ENCODE measurements at regions not wholly inside any gene's neighbourhood (a gene's known extent, or its start where the extent isn't known, plus 50 kb on each side); places are given as distances from the start of the nearest gene placed in this dataset.

- H3K9me1 ChIP-seq (ENCODE audit: control insufficient read depth, extremely low read depth, insufficient read depth, low read length), result no peaks in the 10 kb centered on the region
- DNase-seq (ENCODE audit: low read depth, low spot score) (no peak), FAIRE-seq (peak; percentile 57)
- H4K20me1 ChIP-seq (ENCODE audit: control insufficient read depth, extremely low read depth, insufficient read depth, low read length), result no peaks in the 10 kb centered on the region
- no peak overlapping the region for H3K9ac ChIP-seq (ENCODE audit: control insufficient read depth, extremely low read depth, insufficient read depth, low read length)
- H3K4me2 ChIP-seq (ENCODE audit: control insufficient read depth, extremely low read depth, insufficient read depth, low read depth, low read length), result no peak overlapping the region
- H3K4me3 ChIP-seq (ENCODE audit: control insufficient read depth in 2 of 3, extremely low read depth in 1 of 3, insufficient read depth in 2 of 3, low read depth in 1 of 3, low read length in 3 of 3), result no peak overlapping the region
- H3K79me2 ChIP-seq (ENCODE audit: control insufficient read depth, insufficient read depth, low read length), result no peaks in the 10 kb centered on the region
- no peaks in the 10 kb centered on the region for H3K36me3 ChIP-seq (ENCODE audit: control insufficient read depth in 2 of 2, extremely low read depth in 1 of 2, insufficient read depth in 2 of 2, low read length in 2 of 2)
- TF ChIP-seq CTCF (optimal IDR thresholded peaks at IDR 0.05 in 1 of 3, IDR thresholded peaks at IDR 0.05 in 1 of 3, conservative IDR thresholded peaks at IDR 0.05 in 1 of 3; ENCODE audit: extremely low read depth in 1 of 3, insufficient read depth in 2 of 3, low read length in 3 of 3) (no peak), EZH2 (IDR thresholded peaks at IDR 0.05; ENCODE audit: low read length) (no peak)
- dilution Hi-C loops (cut with MboI; ENCODE audit: extremely low pct_ligation_motif_present, low sequenced_read_pairs), result no loop called here
- H2AFZ ChIP-seq (ENCODE audit: control insufficient read depth, low read length), result no peak overlapping the region
- no peaks in the 10 kb centered on the region for H3K9me3 ChIP-seq (ENCODE audit: control insufficient read depth, low read depth, low read length)
- H3K4me1 ChIP-seq (ENCODE audit: control insufficient read depth, extremely low read depth, insufficient read depth, low read length), result peaks cover 5% of the 10 kb centered on the region
- no peak overlapping the region for H3K27ac ChIP-seq (ENCODE audit: control insufficient read depth, insufficient read depth, low read length)
- no peaks in the 10 kb centered on the region for H3K27me3 ChIP-seq (ENCODE audit: control insufficient read depth, extremely low read depth, insufficient read depth, low read length)
Measured at GRCh38 chr4:174389439-174389838, 105.7 kb downstream of the CEP44 start.

GRCh38 chr4:174388461-174389145, 104.9 kb downstream of the CEP44 start:
- Histone ChIP-seq H4K20me1 (ENCODE audit: control insufficient read depth, extremely low read depth, insufficient read depth, low read length) (no peaks in the 10 kb centered on the region), H3K79me2 (ENCODE audit: control insufficient read depth, insufficient read depth, low read length) (no peaks in the 10 kb centered on the region), H2AFZ (ENCODE audit: control insufficient read depth, low read length) (no peak overlapping the region), H3K9me3 (ENCODE audit: control insufficient read depth, low read depth, low read length) (no peaks in the 10 kb centered on the region), H3K27ac (ENCODE audit: control insufficient read depth, insufficient read depth, low read length) (no peak overlapping the region), H3K4me1 (ENCODE audit: control insufficient read depth, extremely low read depth, insufficient read depth, low read length) (peaks cover 5% of the 10 kb centered on the region), H3K36me3 (ENCODE audit: control insufficient read depth in 2 of 2, extremely low read depth in 1 of 2, insufficient read depth in 2 of 2, low read length in 2 of 2) (no peaks in the 10 kb centered on the region), H3K4me2 (ENCODE audit: control insufficient read depth, extremely low read depth, insufficient read depth, low read depth, low read length) (no peak overlapping the region), H3K27me3 (ENCODE audit: control insufficient read depth, extremely low read depth, insufficient read depth, low read length) (no peaks in the 10 kb centered on the region), H3K9me1 (ENCODE audit: control insufficient read depth, extremely low read depth, insufficient read depth, low read length) (no peaks in the 10 kb centered on the region), H3K9ac (ENCODE audit: control insufficient read depth, extremely low read depth, insufficient read depth, low read length) (no peak overlapping the region), H3K4me3 (ENCODE audit: control insufficient read depth in 2 of 3, extremely low read depth in 1 of 3, insufficient read depth in 2 of 3, low read depth in 1 of 3, low read length in 3 of 3) (no peak overlapping the region)
- FAIRE-seq (no peak), DNase-seq (ENCODE audit: low read depth, low spot score) (no peak)
- dilution Hi-C loops (cut with MboI; ENCODE audit: extremely low pct_ligation_motif_present, low sequenced_read_pairs), result no loop called here
- no peak for TF ChIP-seq EZH2 (IDR thresholded peaks at IDR 0.05; ENCODE audit: low read length)

- Histone ChIP-seq H3K4me2 (ENCODE audit: control insufficient read depth, extremely low read depth, insufficient read depth, low read depth, low read length) (no peak overlapping the region), H2AFZ (ENCODE audit: control insufficient read depth, low read length) (no peak overlapping the region), H3K27me3 (ENCODE audit: control insufficient read depth, extremely low read depth, insufficient read depth, low read length) (no peaks in the 10 kb centered on the region), H3K9me3 (ENCODE audit: control insufficient read depth, low read depth, low read length) (no peaks in the 10 kb centered on the region), H3K9ac (ENCODE audit: control insufficient read depth, extremely low read depth, insufficient read depth, low read length) (no peak overlapping the region), H3K4me3 (ENCODE audit: control insufficient read depth in 2 of 3, extremely low read depth in 1 of 3, insufficient read depth in 2 of 3, low read depth in 1 of 3, low read length in 3 of 3) (no peak overlapping the region), H4K20me1 (ENCODE audit: control insufficient read depth, extremely low read depth, insufficient read depth, low read length) (no peaks in the 10 kb centered on the region), H3K4me1 (ENCODE audit: control insufficient read depth, extremely low read depth, insufficient read depth, low read length) (peaks cover 5% of the 10 kb centered on the region), H3K27ac (ENCODE audit: control insufficient read depth, insufficient read depth, low read length) (no peak overlapping the region), H3K9me1 (ENCODE audit: control insufficient read depth, extremely low read depth, insufficient read depth, low read length) (no peaks in the 10 kb centered on the region), H3K79me2 (ENCODE audit: control insufficient read depth, insufficient read depth, low read length) (no peaks in the 10 kb centered on the region), H3K36me3 (ENCODE audit: control insufficient read depth in 2 of 2, extremely low read depth in 1 of 2, insufficient read depth in 2 of 2, low read length in 2 of 2) (no peaks in the 10 kb centered on the region)
- FAIRE-seq, result no peak
- dilution Hi-C loops (cut with MboI; ENCODE audit: extremely low pct_ligation_motif_present, low sequenced_read_pairs), result no loop called here
- DNase-seq (ENCODE audit: low read depth, low spot score), result no peak
- TF ChIP-seq EZH2 (IDR thresholded peaks at IDR 0.05; ENCODE audit: low read length) (no peak), CTCF (optimal IDR thresholded peaks at IDR 0.05 in 1 of 3, IDR thresholded peaks at IDR 0.05 in 1 of 3, conservative IDR thresholded peaks at IDR 0.05 in 1 of 3; ENCODE audit: extremely low read depth in 1 of 3, insufficient read depth in 2 of 3, low read length in 3 of 3) (no peak)
Measured at GRCh38 chr4:174387721-174388120, 104.0 kb downstream of the CEP44 start.
